ENCODE measurements at regions not wholly inside any gene's neighbourhood (a gene's known extent, or its start where the extent isn't known, plus 50 kb on each side); places are given as distances from the start of the nearest gene placed in this dataset.
"Not testable (repeated sequence)": the region's sequence is repeated elsewhere in the genome, so short reads cannot be mapped to it uniquely, and the experiment has no call there.

DNA sequence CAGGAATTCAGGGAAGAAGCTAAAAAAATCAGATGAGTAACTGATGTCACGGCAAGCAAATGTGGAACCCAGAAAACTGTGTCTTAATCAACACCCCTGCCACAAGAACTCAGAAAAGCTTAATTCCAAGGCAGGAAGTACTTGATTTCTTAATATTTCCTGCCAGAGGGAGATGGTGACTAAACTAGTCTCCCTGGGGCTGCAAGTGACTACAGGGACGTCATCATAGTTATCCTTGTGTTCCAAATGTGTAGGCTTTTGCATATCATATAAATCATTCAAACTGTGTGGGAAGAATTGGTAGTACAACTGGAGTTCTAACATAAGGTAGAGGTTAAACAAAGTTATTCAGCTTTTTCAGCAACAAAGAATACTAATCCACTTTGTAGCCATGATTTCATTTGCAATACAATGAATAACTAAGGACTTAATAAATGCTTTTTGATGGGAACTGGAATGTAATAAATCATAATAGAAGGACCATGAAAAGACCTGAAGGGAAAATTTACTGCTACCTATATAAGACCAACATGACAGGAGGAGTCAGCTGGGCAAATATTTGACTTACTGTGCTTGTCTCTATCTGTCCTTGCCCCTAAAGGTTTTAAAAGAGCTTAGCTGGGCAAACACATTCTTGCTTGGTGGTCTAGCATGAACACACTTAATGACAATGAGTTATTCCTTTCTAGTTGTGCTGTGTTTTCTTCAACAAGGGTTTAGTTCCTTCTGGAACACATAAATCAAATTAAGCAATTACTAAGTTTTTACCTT lies 76.0 kb upstream of the NECTIN3 start:
- FAIRE-seq (no peak), DNase-seq (ENCODE audit: low read depth) (peak; percentile 84)
- H3K27me3 ChIP-seq (ENCODE audit: control insufficient read depth, insufficient read depth, low read length): no peaks in the 10 kb centered on the region
- no peak overlapping the region for H3K4me3 ChIP-seq (ENCODE audit: low read depth, low read length)
- TF ChIP-seq, protein P1, sequence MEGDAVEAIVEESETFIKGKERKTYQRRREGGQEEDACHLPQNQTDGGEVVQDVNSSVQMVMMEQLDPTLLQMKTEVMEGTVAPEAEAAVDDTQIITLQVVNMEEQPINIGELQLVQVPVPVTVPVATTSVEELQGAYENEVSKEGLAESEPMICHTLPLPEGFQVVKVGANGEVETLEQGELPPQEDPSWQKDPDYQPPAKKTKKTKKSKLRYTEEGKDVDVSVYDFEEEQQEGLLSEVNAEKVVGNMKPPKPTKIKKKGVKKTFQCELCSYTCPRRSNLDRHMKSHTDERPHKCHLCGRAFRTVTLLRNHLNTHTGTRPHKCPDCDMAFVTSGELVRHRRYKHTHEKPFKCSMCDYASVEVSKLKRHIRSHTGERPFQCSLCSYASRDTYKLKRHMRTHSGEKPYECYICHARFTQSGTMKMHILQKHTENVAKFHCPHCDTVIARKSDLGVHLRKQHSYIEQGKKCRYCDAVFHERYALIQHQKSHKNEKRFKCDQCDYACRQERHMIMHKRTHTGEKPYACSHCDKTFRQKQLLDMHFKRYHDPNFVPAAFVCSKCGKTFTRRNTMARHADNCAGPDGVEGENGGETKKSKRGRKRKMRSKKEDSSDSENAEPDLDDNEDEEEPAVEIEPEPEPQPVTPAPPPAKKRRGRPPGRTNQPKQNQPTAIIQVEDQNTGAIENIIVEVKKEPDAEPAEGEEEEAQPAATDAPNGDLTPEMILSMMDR (IDR thresholded peaks at IDR 0.05; ENCODE audit: insufficient read depth, low read length, severe bottlenecking): no peak
- no peaks in the 10 kb centered on the region for H3K36me3 ChIP-seq (ENCODE audit: control insufficient read depth, insufficient read depth, low read length)

DNA sequence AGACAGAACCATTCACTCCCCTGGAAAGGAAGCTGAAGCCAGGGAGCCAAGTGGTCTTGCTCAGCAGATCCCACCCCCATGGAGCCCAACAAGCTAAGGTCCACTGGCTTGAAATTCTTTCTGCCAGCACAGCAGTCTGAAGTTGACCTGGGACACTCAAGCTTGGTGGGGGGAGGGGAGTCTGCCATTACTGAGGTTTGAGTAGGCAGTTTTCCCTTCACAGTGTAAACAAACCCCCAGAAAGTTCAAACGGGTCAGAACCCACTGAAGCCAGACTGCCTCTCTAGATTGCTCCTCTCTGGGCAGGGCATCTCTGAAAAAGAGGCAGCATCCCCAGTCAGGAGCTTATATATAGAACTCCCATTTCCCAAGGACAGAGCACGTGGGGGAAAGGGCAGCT lies 72.8 kb upstream of the NECTIN3 start:
- H3K27me3 ChIP-seq (ENCODE audit: control insufficient read depth, insufficient read depth, low read length); H3K36me3 ChIP-seq (ENCODE audit: control insufficient read depth, insufficient read depth, low read length); H3K4me3 ChIP-seq (ENCODE audit: low read depth, low read length); DNase-seq (ENCODE audit: low read depth); FAIRE-seq: not testable (repeated sequence)

DNA sequence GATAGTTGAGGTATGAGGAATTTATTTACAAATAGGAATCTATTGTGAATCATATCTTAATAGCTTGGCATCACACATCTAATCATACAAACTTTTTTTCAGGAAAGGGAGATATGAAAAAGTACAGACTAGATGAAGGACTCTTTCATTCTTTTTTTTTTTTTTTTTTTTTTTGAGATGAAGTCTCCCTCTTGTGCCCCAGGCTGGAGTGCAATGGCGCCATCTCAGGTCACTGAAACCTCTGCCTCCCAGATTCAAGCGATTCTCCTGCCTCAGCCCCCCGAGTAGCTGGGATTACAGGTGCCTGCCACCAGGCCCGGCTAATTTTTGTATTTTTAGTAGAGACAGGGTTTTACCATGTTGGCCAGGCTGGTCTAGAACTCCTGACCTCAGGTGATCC lies 65.1 kb upstream of the NECTIN3 start:
- not testable (repeated sequence) for H3K36me3 ChIP-seq (ENCODE audit: control insufficient read depth, insufficient read depth, low read length); DNase-seq (ENCODE audit: low read depth); H3K27me3 ChIP-seq (ENCODE audit: control insufficient read depth, insufficient read depth, low read length); H3K4me3 ChIP-seq (ENCODE audit: low read depth, low read length); FAIRE-seq

DNA sequence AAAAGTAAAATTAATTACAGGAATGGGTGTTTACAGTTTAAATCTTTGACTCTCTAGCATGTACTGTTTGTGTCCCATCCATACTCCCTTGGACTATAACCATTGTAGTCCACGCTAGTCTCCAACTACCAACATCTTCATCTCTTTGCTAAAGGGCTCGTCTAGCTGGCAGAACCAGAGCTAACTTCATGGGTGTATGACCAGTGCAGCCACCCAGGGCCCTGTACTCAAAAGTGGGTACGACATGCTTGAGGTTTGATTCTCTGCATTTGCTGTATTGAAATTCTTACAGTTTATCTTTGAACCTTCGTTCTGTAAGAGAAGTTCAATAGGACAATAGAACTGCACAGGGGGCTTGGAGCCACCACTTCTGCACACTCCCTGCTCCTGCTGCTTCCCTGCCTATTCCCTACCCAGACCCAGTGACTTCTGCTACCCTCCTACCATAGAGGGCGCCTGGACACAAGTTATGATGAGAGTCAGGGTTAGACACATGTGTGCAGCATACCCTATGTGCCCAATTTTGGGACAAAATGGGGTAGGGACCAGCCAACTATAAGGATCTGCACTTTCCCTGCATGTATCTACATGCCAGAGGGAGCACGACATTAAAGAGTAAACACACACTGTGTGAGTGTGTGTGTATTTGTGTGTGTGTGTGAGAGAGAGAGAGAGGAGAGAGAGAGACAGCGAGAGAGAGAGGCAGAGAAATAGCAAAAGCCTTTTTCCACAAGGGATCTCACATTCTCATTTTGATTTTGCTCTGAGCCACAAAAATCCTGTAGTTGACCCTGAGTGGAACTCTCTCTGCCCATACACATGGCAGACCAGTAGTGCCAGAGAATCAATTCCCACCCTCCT lies 59.0 kb upstream of the NECTIN3 start:
- DNase-seq (ENCODE audit: low read depth) (peak; percentile 37), FAIRE-seq (no peak)
- no peaks in the 10 kb centered on the region for H3K27me3 ChIP-seq (ENCODE audit: control insufficient read depth, insufficient read depth, low read length)
- TF ChIP-seq, protein P1 (IDR thresholded peaks at IDR 0.05; ENCODE audit: insufficient read depth, low read length, severe bottlenecking): peak; percentile 50
- no peaks in the 10 kb centered on the region for H3K36me3 ChIP-seq (ENCODE audit: control insufficient read depth, insufficient read depth, low read length)
- H3K4me3 ChIP-seq (ENCODE audit: low read depth, low read length): no peak overlapping the region

All from bronchial epithelial cell (primary cell).